GM12892 (cell line): ENCODE measurements at regions not wholly inside any gene's neighbourhood (a gene's known extent, or its start where the extent isn't known, plus 50 kb on each side); places are given as distances from the start of the nearest gene placed in this dataset.

Experiments used
- DNase-seq: peaks from one replicate; pipeline ENCODE4 v3.0.0; 2011; ENCODE audit not compliant: insufficient read length
- FAIRE-seq: peaks from 2 replicates; lab custom pipeline; 2011; peaks lifted over from hg19 to GRCh38; lab: Jason Lieb, UNC
- POLR2A ChIP-seq: IDR thresholded peaks from 2 replicates; pipeline ENCODE4 v1.6.1; 2011; ENCODE audit warnings: low read depth, low read length, control low read depth
- POLR2AphosphoS5 ChIP-seq: IDR thresholded peaks from 2 replicates; pipeline ENCODE4 v1.6.1; 2011; ENCODE audit warnings: low read depth, low read length, control low read depth
- TAF1 ChIP-seq: IDR thresholded peaks from 2 replicates; pipeline ENCODE4 v1.6.1; 2011; ENCODE audit warnings: low read depth, mild to moderate bottlenecking, control low read depth, low read length, borderline replicate concordance

DNA sequence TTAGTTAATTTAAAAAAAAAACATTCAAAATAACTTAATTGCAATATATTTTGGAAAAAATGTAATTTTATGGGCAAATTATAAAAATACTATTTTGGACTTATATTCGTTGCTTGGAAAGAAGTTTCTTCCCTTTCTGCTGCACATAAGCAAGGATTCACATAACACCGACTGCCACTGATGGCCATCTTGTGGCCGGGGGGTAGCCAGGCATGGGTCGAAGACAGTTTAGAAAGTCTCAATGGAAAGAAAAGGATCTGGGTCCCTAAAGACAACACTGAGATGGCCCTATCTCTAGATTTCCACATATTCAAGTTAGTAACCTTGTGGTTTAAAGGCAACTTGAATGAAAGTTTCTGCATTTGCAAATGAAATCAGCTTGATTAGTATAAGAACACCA is 318.6 kb downstream of the AKAIN1 start:
- no peak for TF ChIP-seq POLR2A
- no peak for TF ChIP-seq POLR2AphosphoS5
- no peak for TF ChIP-seq TAF1

DNA sequence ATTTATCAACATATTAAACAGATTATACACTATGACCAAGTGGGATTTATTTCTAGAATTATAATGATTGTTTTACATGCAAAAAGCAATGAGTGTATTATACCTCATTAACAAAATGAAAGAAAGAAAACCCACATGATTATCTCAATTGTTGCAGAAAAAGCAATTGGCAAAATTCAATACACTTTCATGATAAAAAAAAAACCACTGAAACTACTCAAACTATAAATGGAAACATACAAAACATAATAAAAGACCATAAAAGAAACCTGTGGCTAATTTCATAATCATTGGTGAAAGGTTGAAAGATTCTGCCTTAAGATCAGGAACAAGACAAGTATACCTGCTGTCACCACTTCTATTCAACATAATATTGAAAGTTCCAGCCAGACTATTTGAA is 325.9 kb downstream of the AKAIN1 start:
- no peak for DNase-seq
- TF ChIP-seq TAF1 (no peak), POLR2AphosphoS5 (no peak), POLR2A (no peak)
- no peak for FAIRE-seq

More for the DNA sequence above, 318.6 kb downstream of the AKAIN1 start:
- DNase-seq (no peak), FAIRE-seq (no peak)

DNA sequence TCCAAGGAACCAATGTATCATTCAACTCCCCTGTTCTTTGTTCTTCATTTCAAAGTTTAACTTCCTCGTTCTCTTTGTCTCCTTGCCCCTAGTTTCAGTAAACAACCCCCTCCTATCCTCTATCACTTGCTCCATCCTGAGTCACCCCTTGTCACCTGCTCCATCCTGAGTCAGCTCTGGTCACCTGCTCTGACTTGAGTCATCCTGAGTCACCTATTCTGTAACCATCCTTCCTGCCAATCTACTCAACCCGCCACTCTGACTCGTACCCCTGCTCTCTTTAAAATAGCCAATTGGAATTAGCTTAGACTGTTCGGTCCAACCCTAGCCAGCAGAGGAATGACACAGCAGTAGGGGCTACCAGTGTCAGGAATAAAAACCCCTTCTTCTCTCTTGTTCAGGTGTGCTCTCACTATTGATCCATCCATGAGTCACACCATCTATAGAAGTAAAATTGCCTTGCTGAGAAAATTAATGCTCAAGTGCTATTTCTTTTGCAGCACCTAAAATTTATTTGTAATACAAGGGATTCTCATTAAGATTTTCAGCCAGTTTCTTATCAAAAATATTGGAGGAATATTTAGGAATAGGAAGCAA is 326.8 kb downstream of the AKAIN1 start:
- no peak for TF ChIP-seq TAF1
- no peak for TF ChIP-seq POLR2A
- TF ChIP-seq POLR2AphosphoS5: no peak
- no peak for FAIRE-seq

DNA sequence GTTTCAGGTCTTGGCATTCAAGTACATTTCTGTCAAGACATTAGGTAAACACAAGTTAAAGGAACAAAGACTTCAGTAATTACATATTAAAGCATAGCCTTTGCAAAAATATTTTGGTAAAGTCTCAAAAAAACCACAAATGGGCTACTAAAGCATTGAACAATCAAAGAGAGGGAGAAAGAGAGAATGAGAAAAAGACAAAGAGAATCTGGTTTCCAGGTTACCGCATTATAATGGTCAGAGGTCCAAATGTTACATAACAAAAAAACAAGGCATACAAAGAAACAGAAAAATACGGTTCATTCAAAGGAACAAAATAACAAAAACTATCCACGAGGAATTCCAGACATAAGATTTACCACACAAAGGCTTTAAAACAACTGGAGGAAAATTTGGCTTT is 327.9 kb downstream of the AKAIN1 start:
- no peak for TF ChIP-seq TAF1
- TF ChIP-seq POLR2AphosphoS5: no peak
- TF ChIP-seq POLR2A: no peak
- FAIRE-seq (no peak), DNase-seq (no peak)

More for the DNA sequence above, 326.8 kb downstream of the AKAIN1 start:
- no peak for DNase-seq

DNA sequence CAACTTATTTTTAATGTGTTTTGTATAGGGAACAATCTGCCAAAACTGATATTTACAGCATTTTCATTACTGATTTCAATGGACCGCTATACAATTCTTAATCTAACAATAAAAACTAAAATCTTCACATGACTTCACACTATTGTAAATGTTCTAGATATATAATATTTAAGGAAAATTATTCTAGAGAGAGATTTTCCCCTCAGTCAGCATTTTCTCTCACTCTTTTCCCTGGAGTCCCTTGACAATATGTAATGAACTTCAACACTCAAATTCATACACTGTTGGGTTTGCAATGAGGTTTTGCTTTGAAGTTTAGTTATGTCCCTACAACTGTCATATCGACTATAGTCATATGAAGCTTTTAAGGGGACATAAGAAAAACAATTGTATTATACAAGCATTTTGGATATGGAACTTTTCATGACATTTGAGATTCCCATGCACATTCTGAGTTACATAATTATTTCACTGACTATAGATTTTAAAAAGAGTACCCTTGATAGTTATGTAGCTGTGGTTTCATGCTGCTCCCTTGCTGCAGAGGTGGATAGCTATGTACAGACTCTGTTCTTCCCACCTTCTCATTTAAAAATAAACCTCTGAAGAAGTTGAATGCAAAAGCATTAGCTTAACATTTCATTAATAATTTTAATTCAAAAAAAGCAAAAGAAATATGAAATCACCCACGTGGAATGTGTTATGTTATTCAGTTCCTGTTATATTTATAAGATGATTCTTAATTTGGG is 338.5 kb downstream of the AKAIN1 start:
- TF ChIP-seq POLR2A (no peak), TAF1 (no peak), POLR2AphosphoS5 (no peak)
- no peak for FAIRE-seq

DNA sequence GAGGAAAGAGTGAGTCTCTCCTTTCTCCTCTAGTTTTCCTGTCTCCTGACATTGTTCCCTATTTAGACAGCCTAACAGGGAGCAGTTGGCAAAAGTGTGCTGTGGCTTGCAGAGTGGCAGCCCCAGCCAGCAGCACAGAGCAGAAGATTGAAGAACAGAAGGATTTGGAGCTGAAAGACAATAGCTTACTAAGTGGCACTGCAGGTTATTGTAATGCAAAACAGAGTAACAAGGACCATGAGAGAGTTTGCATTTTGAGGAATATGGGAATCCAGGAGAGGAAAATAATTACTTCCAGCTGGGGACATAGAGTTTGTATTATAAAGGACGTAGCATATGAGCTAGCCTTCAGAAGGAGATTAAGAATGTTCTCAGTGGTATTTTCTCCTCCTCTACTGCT is 342.4 kb downstream of the AKAIN1 start:
- DNase-seq: no peak
- FAIRE-seq: no peak
- TF ChIP-seq TAF1 (no peak), POLR2AphosphoS5 (no peak)

More for the DNA sequence above, 338.5 kb downstream of the AKAIN1 start:
- DNase-seq: no peak

DNA sequence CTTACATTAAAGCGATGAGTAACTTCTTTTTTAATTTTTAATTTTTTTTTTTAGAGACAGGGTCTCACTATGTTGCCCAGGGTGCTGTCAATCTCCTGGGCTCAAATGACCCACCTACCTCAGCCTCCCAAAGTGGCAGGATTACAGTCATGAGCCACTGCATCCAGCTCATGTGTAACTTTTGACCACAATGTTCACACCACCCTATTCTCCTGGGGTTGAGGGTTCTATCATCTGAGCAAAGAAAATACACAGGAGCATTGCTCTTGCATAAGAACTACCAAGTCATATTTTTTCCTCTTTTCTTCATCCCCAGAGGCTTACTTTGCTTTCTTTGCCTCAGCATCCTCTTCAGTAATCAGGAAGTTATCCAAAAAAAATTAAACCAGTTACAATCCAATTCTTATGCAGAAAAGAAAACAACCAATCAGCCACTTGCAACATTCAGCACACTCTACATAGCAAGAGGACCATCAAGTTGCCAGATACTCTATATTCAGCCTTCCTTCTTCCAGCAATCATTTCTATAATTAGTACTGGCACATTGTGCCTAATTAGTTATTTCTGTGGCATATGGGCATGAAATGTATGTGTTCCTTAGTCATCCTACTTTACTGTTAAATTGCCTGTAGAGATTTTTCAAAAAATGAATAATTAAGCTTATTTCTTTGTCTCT is 345.6 kb downstream of the AKAIN1 start:
- FAIRE-seq (no peak), DNase-seq (no peak)

DNA sequence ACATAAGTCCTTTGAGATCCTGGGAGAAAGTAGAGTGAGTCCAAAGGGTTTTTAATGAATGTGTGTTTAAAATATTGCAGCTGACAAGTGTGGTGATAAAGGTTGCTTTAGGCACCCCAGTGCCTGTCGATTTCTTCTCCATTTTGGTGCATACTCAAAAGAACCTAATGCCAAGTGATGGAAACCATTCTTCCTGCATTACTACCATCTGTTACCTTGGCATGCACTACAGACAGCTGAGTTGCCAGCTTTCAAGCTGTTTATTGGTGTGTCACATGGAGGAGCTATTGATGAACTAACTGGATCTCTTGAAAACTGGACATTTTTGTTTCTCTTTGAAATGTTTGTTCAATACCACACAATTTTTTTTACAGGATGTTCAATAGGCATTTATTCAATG is 350.0 kb downstream of the AKAIN1 start:
- TF ChIP-seq POLR2AphosphoS5 (no peak), POLR2A (no peak), TAF1 (no peak)
- no peak for FAIRE-seq
- DNase-seq: no peak

More for the DNA sequence above, 345.6 kb downstream of the AKAIN1 start:
- no peak for TF ChIP-seq POLR2AphosphoS5
- TF ChIP-seq TAF1: no peak
- no peak for TF ChIP-seq POLR2A

DNA sequence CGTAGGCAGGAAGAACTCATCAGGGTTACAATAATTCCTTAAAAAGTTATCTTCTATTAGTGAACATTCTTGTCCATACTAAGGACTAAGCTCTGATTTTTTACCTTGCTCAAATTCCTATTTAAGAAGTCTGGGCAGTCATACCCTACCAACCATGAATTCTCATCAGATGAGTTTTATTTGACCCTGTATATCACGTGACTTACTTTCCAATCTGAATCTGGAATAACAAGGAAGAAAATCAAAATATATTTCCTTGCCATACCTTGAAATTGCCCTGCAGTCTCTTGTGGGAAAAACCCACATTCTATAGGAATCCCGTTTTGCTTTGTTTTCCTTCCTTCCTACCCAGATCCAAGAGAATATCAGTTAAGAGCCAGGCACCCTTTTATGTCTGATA is 352.7 kb downstream of the AKAIN1 start:
- no peak for DNase-seq
- TF ChIP-seq POLR2AphosphoS5 (no peak), POLR2A (no peak), TAF1 (no peak)
- FAIRE-seq: no peak

DNA sequence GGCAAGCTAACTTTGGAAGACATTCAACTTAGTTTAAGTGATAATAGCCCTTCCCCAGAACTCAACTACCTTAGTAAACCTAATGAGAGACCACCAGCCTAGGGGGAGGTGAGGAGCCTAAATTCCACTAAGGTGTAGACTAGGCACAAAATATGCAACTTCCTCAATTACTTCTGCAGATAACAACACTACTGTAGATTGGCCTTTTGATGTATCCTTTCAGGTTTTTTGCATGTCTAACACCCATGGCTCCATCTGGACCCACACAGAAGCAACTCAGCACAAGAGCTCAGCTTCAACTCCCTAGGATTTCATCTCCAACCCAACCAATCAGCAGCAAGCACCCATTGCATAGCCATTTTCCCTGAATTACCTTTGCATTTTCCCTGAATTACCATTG is 353.3 kb downstream of the AKAIN1 start:
- no peak for FAIRE-seq

DNA sequence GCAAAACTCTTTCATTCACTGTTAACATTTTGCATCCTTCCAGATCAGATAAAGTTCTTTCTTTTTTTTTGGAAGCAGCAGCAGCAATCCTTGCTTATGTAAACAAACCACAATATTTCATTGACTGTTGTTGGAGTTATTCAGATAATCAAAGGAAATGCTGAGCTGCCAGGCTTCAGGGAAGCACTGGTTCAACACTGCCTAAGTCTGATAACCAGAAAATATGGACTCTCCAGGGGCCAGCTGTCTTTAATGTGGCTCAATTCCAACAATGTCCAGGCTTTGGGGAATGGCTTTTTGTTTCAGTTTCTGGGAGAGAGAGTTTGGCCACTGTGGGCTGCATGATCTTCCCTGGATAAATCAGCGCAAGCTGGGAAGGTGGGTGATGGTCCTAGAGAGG is 354.3 kb downstream of the AKAIN1 start:
- DNase-seq: no peak
- FAIRE-seq: no peak
- TF ChIP-seq TAF1 (no peak), POLR2AphosphoS5 (no peak), POLR2A (no peak)

More for the DNA sequence above, 353.3 kb downstream of the AKAIN1 start:
- no peak for TF ChIP-seq POLR2AphosphoS5
- TF ChIP-seq TAF1: no peak
- TF ChIP-seq POLR2A: no peak
- no peak for DNase-seq

DNA sequence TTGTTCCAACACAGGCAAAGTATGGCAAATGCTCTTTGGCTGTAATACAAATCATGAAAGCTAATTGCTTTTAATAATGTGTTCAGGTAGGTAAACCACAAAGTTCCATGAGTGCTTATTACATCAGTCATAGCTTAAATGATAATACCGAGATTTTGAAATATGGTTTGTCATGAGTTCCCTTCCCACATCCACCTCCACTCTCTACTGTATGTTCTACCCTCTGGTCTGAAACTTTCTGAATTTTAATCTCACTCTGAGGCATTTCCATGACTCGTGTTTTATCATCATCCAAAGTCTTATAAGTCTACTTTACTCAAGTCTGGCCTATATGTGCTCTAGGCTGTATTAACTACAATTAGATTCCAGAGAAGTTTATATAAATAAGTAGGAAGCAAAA is 354.8 kb downstream of the AKAIN1 start:
- TF ChIP-seq TAF1: no peak
- FAIRE-seq (no peak), DNase-seq (no peak)
